Hepatocyte (in vitro differentiated cells): ENCODE measurements at regions not wholly inside any gene's neighbourhood (a gene's known extent, or its start where the extent isn't known, plus 50 kb on each side); places are given as distances from the start of the nearest gene placed in this dataset.

ENCODE experiments used
- EZH2 ChIP-seq: fragments of 200-600 bp; sonication (generic); IDR thresholded peaks from 2 replicates; pipeline ENCODE4 v1.6.1; 2016; ENCODE audit warnings: antibody characterized with exemption, mild to moderate bottlenecking, borderline replicate concordance
- EZH2phosphoT487 ChIP-seq: fragments of 200-600 bp; sonication (generic); IDR thresholded peaks from one replicate; pipeline ENCODE4 v1.6.1; 2018; ENCODE audit warnings: antibody characterized with exemption, mild to moderate bottlenecking, low read depth, moderate library complexity; ENCODE audit not compliant: unreplicated experiment, severe bottlenecking
- TF ChIP-seq, protein P1 (sequence below): fragments of 200-600 bp; sonication (generic); IDR thresholded peaks from 2 replicates; pipeline ENCODE4 v1.5.1; 2016; ENCODE audit warnings: antibody characterized with exemption, mild to moderate bottlenecking; ENCODE audit not compliant: poor library complexity

DNA sequence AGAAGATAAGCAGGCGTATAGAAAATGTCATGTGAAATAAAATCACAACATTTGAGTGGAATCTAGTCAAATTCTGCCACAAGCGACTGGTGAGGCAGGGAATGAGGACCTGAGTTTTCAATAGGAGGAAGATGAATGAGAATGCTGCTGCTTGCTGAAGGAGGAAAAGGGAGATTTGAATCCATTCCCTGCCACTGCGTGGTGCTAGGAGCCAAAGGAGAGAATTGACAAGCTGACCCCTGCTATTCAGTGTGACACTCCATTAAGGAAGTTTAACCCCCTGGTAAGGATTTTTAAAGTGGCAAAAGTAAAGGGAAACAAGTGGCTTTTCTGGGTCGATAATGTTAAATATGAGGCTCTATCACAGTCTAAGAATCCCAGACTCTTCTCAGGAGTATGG lies 314.0 kb downstream of the NAF1 start:
- TF ChIP-seq, protein P1, sequence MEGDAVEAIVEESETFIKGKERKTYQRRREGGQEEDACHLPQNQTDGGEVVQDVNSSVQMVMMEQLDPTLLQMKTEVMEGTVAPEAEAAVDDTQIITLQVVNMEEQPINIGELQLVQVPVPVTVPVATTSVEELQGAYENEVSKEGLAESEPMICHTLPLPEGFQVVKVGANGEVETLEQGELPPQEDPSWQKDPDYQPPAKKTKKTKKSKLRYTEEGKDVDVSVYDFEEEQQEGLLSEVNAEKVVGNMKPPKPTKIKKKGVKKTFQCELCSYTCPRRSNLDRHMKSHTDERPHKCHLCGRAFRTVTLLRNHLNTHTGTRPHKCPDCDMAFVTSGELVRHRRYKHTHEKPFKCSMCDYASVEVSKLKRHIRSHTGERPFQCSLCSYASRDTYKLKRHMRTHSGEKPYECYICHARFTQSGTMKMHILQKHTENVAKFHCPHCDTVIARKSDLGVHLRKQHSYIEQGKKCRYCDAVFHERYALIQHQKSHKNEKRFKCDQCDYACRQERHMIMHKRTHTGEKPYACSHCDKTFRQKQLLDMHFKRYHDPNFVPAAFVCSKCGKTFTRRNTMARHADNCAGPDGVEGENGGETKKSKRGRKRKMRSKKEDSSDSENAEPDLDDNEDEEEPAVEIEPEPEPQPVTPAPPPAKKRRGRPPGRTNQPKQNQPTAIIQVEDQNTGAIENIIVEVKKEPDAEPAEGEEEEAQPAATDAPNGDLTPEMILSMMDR = no peak
- TF ChIP-seq EZH2phosphoT487 (no peak), EZH2 (no peak)
